Stimulated activated CD4-positive, alpha-beta T cell treated with anti-CD3 and anti-CD28 coated beads, TNF-alpha, amount 100 ng/mL, for 48 hours (primary cell): ENCODE measurements at regions not wholly inside any gene's neighbourhood (a gene's known extent, or its start where the extent isn't known, plus 50 kb on each side); places are given as distances from the start of the nearest gene placed in this dataset.

ENCODE experiments used
- DNase-seq, 3 donors: peaks; one replicate each; pipeline ENCODE4 v3.0.0-alpha.2; 2020; ENCODE audit warnings: low read depth in 3 of 3

- no peak for DNase-seq
Measured at GRCh38 chr4:157792716-157793115, 380.1 kb downstream of the GASK1B start.

- no peak for DNase-seq
Measured at GRCh38 chr4:157791236-157791635, 381.6 kb downstream of the GASK1B start.

GRCh38 chr4:157787618-157788017 lies 385.2 kb downstream of the GASK1B start:
- DNase-seq: no peak

GRCh38 chr4:157781361-157781760 lies 391.5 kb downstream of the GASK1B start:
- no peak for DNase-seq

GRCh38 chr4:157779081-157779480 lies 393.7 kb downstream of the GASK1B start:
- no peak for DNase-seq

- no peak for DNase-seq
Measured at GRCh38 chr4:157776930-157777528, 395.8 kb downstream of the GASK1B start.

- DNase-seq: no peak
Measured at GRCh38 chr4:157775971-157776370, 396.9 kb downstream of the GASK1B start.

- no peak for DNase-seq
Measured at GRCh38 chr4:157772907-157773306, 399.9 kb downstream of the GASK1B start.

GRCh38 chr4:157768419-157768818 lies 404.4 kb downstream of the GASK1B start:
- DNase-seq: no peak

GRCh38 chr4:157763490-157763889 lies 409.3 kb downstream of the GASK1B start:
- DNase-seq: no peak

- DNase-seq: no peak
Measured at GRCh38 chr4:157754410-157754809, 418.4 kb downstream of the GASK1B start.

- DNase-seq: no peak
Measured at GRCh38 chr4:157751631-157752030, 421.2 kb downstream of the GASK1B start.

GRCh38 chr4:157741642-157742041 lies 431.2 kb downstream of the GASK1B start:
- DNase-seq: no peak

- no peak for DNase-seq
Measured at GRCh38 chr4:157739242-157739641, 433.6 kb downstream of the GASK1B start.

GRCh38 chr4:157728215-157728614 lies 444.6 kb downstream of the GASK1B start:
- no peak for DNase-seq

GRCh38 chr4:157727163-157727562 lies 445.7 kb downstream of the GASK1B start:
- DNase-seq: no peak

- DNase-seq: no peak
Measured at GRCh38 chr4:157722146-157722545, 450.7 kb downstream of the GASK1B start.

- DNase-seq: no peak
Measured at GRCh38 chr4:157713342-157713741, 459.5 kb downstream of the GASK1B start.

GRCh38 chr4:157706155-157706554 lies 466.7 kb downstream of the GASK1B start:
- DNase-seq: no peak

GRCh38 chr4:157702831-157703230 lies 470.0 kb downstream of the GASK1B start:
- no peak for DNase-seq

GRCh38 chr4:157701695-157701994 lies 471.2 kb downstream of the GASK1B start:
- DNase-seq: no peak

- DNase-seq: no peak
Measured at GRCh38 chr4:157700898-157701694, 471.7 kb downstream of the GASK1B start.

GRCh38 chr4:157689476-157689875 lies 468.9 kb downstream of the GRIA2 start:
- no peak for DNase-seq

- DNase-seq: no peak
Measured at GRCh38 chr4:157687971-157688370, 467.4 kb downstream of the GRIA2 start.
